Activated T-helper 1 cell treated with anti-CD3 and anti-CD28 coated beads, Interleukin-2, amount 50 U/mL, for 16 hours (primary cell): ENCODE measurements at regions not wholly inside any gene's neighbourhood (a gene's known extent, or its start where the extent isn't known, plus 50 kb on each side); places are given as distances from the start of the nearest gene placed in this dataset.

ENCODE experiments used
- DNase-seq, 2 donors: peaks; one replicate each; pipeline ENCODE4 v3.0.0-alpha.2; 2020; ENCODE audit warnings: low read depth in 1 of 2, low spot score in 1 of 2

DNA sequence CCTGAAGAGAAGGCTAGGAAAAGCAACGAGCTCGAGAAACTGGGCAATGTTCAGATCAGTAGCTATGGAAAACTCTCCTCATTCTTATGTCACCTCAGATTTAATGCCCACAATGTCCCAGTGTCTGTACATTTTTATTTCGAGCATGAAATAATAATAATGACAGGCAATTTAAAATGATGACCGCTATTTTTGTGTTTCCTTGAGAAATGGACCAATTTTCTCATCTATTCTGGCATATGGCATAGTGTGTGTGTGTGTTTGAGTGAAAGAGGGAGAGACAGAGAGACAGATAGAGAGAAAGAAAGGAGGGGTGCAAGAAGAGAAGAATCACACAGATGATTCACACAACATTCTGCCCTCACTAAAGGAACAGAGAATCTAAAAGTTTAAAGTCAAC, 119.1 kb upstream of the C1orf21 start:
- no peak for DNase-seq

DNA sequence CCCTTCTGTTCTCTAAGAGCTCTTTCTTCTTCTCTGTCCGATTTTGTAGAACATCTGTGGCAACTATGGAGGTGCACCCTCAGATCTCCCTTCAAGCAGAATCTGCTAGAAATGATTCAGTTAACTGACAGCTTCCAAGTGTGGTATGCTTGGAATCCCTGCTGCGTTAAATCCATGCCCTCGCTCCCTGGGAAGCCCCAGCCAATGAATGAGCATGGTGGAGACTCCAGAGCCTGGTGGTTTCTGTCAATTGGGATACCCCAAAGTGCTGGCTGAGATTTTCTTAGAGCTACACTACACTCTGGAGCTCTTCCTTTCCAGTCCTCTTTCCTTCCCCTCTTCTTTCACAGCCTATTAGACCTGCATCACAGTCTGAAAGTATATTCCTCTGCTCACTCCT, 116.3 kb upstream of the C1orf21 start:
- DNase-seq, result no peak

DNA sequence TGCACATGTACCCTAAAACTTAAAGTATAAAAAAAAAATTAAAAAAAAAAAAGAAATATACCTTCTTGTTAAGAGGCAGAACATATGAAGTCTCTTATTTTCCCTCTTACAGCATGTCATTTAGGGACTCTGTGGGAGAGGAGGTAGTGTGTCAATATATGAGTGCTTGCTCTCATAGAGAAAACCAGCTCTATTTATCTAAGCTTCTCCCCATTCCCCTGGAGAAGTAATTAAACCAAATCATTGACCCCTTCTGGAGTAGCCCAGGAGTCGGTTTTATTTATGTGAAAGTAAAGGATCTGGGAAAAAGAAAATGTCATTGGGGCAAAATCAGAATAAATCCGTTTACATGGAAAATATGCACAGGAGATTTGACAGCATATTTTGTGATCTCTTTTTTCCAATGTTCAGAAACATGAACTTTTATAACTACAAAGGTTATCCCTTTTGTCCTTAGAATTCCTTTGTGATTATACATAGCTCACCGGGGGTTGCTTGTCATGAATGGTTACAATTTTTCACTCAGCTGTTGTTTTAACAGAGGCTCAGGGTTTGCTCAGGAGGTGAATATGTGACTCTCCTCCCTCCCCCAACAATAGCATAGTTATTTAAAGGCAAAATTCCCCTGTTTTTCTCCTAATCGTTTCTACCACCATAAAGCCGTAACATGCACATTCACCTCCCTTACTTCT, 114.5 kb upstream of the C1orf21 start:
- no peak for DNase-seq

DNA sequence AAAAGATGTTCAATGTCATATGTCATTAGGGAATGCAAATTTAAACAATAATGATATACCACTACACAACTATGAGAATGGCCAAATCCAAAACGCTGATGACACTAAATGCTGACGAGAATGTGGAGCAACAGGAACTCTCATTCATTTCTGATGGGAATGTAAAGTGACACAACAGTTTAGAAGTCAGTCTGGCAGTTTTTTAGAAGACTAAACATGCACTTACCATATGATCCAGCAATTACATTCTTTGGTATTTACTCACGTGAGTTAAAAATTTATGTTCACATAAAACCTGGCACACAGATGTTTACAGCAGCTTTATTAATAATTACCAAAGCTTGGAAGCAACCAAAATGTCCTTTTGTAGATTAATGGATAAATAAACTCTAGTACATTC, 110.4 kb upstream of the C1orf21 start:
- DNase-seq, result no peak

DNA sequence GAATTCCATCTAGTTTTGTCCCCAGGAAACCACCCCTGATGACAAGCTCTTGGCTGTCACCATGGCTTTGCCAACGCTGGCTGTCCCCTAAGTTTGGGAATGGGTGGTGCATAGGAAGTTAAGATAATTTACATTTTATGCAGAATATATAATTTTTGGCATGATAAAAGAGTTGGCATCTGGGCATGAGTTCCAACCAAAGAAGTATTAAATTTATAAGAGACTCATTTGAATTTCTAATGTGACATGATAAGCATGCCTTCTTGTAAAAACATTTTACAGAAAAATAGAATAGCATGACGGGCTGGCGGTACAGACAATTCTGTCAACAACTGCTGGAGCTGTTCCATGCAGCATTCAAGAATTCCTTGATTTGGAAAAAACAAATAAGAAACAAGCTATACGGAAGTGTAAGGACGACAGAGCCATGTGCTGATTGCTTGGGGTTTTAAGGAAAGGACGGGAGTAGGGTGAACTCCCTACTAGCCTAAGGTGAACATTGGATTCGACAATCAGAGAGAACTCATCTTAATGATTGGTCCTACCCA, 106.8 kb upstream of the C1orf21 start:
- DNase-seq, result no peak

DNA sequence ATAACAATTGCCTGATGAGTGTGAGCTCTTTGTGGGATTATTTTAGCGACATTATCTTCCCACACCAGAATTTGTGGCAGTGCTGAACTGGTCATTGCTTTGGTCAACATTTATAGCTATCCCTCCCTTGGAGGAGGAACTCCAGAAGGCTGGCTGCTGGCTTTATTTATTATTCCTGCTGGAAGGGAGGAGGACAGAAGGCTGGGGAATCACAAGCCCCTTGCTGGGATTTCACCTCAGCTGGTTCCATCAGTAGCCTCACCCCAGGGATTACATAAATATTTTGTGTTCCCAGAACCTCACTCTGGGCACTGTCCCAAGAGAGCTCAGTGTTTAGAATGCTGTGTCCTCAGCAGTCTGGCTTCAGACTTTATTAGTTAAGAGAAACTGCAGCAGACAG, 102.8 kb upstream of the C1orf21 start:
- no peak for DNase-seq

DNA sequence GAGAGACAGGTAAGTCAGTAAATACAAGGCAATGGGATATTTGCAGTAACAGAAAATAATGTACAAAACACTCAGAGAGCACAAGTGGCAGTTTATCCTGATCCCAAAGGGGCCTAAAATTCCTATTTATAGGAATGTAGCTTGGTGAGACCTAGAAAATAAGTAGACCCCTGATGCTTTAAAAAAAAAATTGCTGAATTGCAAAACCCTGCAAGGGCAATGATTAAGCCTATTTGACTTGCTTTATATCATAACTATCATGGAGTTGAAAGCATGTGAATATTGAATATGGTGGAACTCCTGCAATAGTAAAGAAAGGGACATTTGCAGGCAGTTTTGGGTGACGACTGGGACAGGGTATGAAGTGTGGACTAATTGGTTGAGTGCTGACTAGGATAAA, 101.9 kb upstream of the C1orf21 start:
- DNase-seq, result no peak

DNA sequence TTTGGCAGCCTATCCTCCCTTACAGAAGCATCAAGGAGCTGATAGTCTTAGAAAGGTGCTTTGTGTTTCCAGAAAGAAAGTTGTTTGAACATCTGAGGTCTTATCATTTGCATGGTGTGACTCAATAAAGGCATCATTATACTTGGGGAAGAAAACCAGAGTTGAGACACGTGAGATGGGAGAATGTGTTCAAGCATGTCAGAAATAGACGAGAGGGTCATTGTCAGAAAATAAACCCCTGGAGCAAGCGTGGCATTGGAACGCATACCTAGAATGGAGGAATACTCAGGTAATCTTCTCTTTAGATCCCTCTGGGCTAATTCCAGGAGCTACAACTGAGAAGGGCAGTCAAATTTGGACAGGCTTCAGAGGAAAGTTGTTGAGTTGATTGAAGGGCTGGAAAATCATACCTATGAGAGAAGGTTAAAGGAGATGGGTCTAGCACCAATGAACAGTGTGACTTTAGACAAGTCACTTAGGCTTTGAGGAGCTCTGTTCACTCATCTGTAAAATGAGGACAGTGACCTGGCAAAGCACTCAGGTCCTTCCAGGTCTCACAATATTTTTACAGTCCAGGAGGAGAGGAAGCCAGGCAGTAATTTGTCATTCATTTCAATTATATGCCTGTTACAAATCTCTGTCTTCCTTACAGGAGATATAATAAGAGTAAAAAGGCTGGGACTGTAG, 101.3 kb upstream of the C1orf21 start:
- DNase-seq, result no peak

GRCh38 chr1:184287001-184287400, 99.8 kb upstream of the C1orf21 start:
- DNase-seq, result no peak

DNA sequence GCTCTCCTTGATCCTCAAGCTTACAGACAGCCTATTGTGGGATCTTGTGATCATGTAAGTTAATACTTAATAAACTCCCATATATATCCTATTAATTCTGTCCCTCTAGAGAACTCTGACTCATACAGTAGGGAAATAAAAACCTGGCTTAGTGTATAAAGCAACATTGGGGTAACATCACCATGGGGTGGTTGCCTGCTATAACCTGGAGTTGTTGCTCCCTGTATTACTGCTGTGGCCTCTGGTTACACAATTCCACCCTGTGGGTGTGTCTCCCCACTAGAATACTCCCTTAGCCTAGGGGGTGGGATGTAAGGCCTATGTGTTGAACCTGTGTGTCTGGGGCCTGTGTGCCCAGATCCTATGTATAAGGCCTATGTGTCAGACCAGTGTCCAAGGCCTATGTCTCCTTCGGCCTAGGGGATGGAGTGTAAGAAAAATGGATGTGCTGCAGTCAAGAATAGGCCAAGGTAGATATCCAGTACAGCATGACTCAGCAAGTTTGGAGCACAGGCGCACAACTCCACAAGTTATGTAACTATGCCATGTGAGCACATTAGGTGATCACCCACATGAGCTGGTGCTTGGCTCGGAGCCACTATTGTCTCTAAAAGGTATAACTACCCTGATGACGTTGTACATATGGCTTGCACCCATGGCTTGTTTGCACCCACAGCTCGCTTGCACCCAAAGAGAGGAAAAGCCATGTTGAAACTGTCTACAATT, 96.8 kb upstream of the C1orf21 start:
- no peak for DNase-seq

GRCh38 chr1:184291701-184292100, 95.1 kb upstream of the C1orf21 start:
- DNase-seq, result no peak

- no peak for DNase-seq
These were observed 94.7 kb upstream of the C1orf21 start for GRCh38 chr1:184292101-184292500.

GRCh38 chr1:184294101-184294500, 92.7 kb upstream of the C1orf21 start:
- no peak for DNase-seq

- DNase-seq, result no peak
These were observed 90.2 kb upstream of the C1orf21 start for GRCh38 chr1:184296466-184297243.

- no peak for DNase-seq
These were observed 89.5 kb upstream of the C1orf21 start for GRCh38 chr1:184297244-184297750.

DNA sequence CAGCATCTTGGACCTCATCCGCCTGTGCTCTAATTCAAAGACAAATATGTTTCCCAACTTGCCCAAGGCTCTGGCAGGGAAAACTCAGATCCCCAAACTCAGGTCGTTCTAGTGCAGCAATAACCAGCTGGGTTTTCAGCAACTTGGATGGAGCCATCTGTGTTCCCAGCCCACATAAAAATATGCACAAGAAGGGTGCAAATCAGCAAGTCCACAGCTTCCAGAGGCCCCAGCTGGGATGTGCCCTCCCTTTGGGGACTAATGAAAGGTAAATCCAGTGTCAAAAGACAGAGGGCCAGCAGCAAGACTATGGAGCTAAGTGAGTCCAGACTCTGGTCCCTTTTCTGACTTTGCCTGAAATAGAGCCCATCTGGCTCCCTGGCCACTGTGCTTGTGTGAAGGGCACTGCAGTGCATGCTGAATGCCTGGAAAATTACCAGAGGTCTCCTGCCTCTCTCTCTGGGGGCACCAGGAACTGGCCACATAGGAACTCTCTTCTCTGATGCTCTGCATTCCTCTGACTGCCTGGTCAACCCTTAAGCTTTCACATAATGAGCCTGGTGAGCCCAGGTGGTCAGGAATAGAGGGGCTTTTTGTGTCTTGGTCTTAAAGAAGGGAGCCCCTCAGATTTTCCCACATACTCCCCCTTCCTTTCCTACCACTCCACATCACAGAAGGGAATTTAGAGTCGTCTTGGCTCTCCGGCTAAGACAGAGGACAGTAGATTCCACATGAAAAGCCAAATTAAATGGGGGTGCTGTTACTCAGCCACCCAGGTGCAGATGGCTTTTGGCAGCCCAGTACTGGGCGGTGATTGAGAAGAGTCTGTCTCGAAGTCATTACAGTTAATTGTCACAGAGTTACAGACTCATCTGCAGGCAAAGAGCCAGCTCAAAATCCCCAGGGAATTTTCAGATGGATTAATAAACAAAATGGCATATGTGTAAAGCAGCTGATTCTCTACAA, 88.1 kb upstream of the C1orf21 start:
- DNase-seq, result no peak

DNA sequence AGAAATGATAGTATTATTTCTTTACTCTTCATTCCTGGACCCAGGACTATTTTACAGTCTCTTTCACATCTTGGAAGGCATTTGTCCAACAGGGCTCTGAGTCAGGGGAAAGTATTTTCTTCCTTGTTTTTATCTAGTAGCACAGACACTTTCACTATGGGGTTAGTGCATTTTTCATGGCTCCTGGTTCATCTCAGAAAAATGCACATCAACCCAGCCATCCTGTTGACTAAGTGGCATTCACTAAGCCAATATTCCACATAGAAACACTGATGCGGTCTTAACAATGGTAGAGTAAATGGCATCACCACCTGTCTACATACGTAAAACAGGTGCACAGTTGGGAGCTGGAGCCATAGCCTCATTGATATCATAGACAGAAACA, 87.4 kb upstream of the C1orf21 start:
- no peak for DNase-seq

DNA sequence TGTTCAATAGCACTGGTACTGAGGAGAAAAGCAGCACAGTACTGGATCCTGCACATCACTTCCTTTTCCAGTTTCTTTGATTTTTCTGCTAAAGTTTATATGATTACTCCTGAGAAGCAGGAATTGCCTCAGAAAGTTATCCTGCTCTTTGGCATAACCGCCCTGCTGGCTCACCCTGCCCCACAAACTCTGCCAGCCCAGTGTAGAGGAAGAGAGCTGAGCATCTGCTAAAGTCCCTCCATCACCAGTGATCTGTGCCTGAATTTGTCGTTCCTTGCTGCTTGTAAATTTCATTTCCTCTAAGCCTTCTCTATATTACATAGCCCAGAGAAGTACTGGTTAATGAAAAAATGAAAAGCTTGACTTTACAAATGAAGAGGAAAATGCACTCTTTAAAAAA, 87.0 kb upstream of the C1orf21 start:
- no peak for DNase-seq

GRCh38 chr1:184300446-184300845, 86.4 kb upstream of the C1orf21 start:
- DNase-seq, result no peak

DNA sequence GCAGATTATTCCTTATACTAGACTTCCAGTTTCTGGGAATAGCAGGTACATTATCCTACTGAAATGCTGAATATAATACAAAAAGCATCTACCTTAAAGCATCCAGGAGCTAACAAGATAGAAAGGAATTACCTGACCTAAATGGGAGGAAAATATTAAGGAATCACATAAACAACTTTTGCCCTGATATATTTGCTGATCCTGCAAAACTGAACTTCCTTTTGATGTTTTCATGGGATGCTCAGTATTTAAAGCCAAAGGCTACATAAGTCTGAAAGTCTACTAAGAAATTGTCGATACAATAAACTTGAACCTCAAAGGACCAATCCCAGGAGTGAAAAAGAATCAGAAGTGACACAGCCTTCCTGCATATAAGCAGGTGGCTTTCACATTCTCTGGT, 85.6 kb upstream of the C1orf21 start:
- DNase-seq, result no peak
